Body of pancreas (tissue), 4 donors: ENCODE measurements at regions not wholly inside any gene's neighbourhood (a gene's known extent, or its start where the extent isn't known, plus 50 kb on each side); places are given as distances from the start of the nearest gene placed in this dataset.

Experiments
- POLR2A ChIP-seq, 3 donors: fragments of 450-650 bp; IDR thresholded peaks; one replicate each; pipeline ENCODE4 v1.6.1; 2016; ENCODE audit warnings: antibody characterized with exemption in 3 of 3, mild to moderate bottlenecking in 2 of 3
- TF ChIP-seq, protein P1 (sequence below), 7 experiments: fragments of 450-650 bp in 4 of 7; fragments of 200-600 bp in 3 of 7; sonication (generic) in 3 of 7; IDR thresholded peaks; one replicate each; pipeline ENCODE4 v1.5.1; 2016 to 2019; ENCODE audit warnings: antibody characterized with exemption in 7 of 7

DNA sequence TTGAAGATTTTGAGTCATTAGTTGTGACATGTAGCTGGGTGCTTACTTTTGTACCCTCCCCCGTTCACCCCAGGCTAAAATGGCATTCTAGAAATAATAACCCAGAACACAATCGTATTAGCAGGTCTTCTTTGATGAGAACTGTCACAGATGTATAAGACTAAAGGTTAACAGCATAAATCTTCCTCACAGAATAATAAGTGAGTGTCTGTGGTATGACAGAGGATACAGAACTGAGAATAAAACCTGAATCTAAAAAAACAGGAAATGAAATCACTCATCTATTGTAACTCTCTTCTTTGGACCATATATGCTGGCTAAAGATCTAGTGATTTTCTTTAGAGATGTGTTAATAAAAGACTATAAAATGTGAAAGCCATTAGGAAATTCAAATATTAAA lies 746.6 kb downstream of the LRFN5 start:
- TF ChIP-seq, protein P1, sequence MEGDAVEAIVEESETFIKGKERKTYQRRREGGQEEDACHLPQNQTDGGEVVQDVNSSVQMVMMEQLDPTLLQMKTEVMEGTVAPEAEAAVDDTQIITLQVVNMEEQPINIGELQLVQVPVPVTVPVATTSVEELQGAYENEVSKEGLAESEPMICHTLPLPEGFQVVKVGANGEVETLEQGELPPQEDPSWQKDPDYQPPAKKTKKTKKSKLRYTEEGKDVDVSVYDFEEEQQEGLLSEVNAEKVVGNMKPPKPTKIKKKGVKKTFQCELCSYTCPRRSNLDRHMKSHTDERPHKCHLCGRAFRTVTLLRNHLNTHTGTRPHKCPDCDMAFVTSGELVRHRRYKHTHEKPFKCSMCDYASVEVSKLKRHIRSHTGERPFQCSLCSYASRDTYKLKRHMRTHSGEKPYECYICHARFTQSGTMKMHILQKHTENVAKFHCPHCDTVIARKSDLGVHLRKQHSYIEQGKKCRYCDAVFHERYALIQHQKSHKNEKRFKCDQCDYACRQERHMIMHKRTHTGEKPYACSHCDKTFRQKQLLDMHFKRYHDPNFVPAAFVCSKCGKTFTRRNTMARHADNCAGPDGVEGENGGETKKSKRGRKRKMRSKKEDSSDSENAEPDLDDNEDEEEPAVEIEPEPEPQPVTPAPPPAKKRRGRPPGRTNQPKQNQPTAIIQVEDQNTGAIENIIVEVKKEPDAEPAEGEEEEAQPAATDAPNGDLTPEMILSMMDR (IDR thresholded peaks at IDR 0.05), result no peak
- TF ChIP-seq POLR2A (IDR thresholded peaks at IDR 0.05), result no peak
